ENCODE measurements at regions not wholly inside any gene's neighbourhood (a gene's known extent, or its start where the extent isn't known, plus 50 kb on each side); places are given as distances from the start of the nearest gene placed in this dataset.

DNA sequence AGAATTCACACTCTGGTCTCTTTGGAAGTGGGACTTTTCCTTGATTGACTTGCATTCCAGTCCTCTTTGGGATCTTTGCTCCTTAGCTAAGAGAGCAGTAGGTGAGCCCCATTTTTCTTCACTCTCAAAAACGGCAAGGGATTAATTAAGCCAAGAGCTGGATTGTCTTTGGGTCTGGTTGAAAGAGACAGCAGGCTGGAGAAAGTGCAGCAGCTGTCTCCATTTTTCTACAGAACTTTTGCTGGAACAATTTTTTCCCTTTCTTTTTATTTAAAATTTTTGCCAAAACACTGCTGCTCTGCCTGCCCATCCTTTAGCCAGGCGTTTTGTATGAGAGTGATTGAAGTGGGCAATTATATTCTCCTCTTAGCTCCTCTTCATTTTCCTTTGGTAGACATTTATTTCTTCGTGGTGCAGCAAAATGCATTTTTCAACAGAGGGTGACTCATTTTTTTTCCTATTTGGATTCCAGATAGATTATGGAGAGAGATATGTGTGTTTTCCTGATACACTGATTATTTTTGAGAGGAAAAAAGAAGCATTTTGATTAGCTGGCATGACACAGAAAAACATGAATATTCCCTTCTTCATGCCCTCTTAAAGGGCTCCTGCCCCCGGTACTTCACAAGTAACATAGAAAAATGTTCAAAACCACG, 371.2 kb upstream of the NBEA start:
- DNase-seq (ENCODE audit: low read depth) = no peak
- no peak overlapping the region for H3K4me3 ChIP-seq (ENCODE audit: control insufficient read depth, low read depth, low read length)
- TF ChIP-seq, protein P1, sequence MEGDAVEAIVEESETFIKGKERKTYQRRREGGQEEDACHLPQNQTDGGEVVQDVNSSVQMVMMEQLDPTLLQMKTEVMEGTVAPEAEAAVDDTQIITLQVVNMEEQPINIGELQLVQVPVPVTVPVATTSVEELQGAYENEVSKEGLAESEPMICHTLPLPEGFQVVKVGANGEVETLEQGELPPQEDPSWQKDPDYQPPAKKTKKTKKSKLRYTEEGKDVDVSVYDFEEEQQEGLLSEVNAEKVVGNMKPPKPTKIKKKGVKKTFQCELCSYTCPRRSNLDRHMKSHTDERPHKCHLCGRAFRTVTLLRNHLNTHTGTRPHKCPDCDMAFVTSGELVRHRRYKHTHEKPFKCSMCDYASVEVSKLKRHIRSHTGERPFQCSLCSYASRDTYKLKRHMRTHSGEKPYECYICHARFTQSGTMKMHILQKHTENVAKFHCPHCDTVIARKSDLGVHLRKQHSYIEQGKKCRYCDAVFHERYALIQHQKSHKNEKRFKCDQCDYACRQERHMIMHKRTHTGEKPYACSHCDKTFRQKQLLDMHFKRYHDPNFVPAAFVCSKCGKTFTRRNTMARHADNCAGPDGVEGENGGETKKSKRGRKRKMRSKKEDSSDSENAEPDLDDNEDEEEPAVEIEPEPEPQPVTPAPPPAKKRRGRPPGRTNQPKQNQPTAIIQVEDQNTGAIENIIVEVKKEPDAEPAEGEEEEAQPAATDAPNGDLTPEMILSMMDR (conservative IDR thresholded peaks at IDR 0.05; ENCODE audit: control insufficient read depth, insufficient read depth, low read depth, low read length) = no peak

DNA sequence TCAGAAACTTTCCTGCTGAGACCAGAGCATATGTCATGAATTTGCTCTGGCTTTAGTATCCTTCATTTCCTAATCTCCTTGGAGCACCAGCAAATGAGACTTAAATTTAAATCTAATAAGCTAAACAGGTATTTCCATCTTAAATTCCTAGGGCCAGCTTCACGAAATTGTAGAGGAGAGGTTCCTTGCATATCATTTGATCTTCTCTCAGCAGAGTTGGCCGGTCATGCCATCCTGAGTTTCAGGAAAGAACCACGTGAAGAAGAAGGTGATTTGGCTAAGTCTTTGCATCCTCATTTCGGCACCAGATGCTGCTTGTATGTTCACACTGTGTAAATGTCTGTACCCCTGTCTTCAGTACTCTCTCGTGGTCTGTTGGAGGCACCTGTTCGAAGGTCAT, 370.4 kb upstream of the NBEA start:
- no peak for DNase-seq (ENCODE audit: low read depth)
- TF ChIP-seq, protein P1 (conservative IDR thresholded peaks at IDR 0.05; ENCODE audit: control insufficient read depth, insufficient read depth, low read depth, low read length) = no peak

DNA sequence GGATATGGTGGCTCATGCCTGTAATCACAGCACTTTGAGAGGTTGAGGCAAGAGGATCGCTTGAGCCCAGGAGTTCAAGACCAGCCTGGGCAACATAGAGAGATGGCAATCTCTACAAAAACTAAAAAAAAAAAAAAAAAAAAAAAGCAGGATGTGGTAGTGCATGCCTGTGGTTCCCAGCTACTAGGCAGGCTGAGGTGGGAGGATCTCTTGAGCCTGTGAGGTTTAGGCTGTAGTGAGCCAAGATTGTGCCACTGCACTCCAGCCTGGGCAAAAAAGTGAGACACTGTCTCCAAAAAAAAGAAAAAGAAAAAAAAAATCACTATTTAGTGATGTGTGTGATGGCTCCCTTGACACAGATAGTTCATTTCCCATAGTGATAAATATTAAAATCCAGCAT, 365.0 kb upstream of the NBEA start:
- TF ChIP-seq, protein P1 (conservative IDR thresholded peaks at IDR 0.05; ENCODE audit: control insufficient read depth, insufficient read depth, low read depth, low read length) = no peak
- DNase-seq (ENCODE audit: low read depth) = no peak
- H3K4me3 ChIP-seq (ENCODE audit: control insufficient read depth, low read depth, low read length) = no peak overlapping the region

More for the DNA sequence above, 370.4 kb upstream of the NBEA start:
- no peak overlapping the region for H3K4me3 ChIP-seq (ENCODE audit: control insufficient read depth, low read depth, low read length)

DNA sequence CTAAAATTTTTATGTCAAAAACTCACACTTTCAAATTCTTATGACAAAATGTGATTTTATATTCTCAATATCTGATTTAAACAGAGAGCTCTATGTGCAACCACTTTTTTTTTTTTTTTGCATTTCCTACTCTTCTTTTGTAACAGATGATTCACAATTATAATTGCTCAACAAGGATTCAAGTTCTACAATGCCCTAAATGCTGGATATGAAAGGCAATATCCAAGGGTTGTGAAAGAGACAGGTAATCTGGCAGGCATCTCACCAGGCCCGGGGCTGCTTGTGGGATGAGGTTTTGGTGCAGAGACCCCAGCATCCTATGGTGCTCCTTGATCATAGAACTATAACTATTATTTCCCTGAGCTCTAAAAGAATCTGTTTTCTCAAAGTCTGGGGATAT, 363.6 kb upstream of the NBEA start:
- DNase-seq (ENCODE audit: low read depth) = peak; percentile 4
- TF ChIP-seq, protein P1 (conservative IDR thresholded peaks at IDR 0.05; ENCODE audit: control insufficient read depth, insufficient read depth, low read depth, low read length) = no peak
- no peak overlapping the region for H3K4me3 ChIP-seq (ENCODE audit: control insufficient read depth, low read depth, low read length)

DNA sequence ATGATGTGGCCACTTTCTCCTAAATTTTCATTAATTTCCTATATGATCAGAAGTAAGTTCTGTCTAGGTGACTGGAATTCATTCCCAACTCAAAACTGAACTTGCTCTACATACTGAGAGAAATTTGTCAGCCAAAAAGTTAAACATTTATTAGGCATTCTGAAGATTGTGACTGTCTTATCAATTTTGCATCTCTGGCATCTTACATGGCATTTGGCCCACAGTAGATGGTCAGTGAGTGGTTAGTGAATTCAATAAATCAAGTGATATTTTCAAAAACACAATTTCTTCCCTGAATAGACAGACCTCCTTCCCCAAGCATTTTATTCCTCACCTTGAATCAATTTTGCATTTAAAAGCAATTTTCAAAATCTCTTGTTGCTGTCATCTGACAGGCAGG, 363.2 kb upstream of the NBEA start:
- TF ChIP-seq, protein P1 (conservative IDR thresholded peaks at IDR 0.05; ENCODE audit: control insufficient read depth, insufficient read depth, low read depth, low read length) = no peak

DNA sequence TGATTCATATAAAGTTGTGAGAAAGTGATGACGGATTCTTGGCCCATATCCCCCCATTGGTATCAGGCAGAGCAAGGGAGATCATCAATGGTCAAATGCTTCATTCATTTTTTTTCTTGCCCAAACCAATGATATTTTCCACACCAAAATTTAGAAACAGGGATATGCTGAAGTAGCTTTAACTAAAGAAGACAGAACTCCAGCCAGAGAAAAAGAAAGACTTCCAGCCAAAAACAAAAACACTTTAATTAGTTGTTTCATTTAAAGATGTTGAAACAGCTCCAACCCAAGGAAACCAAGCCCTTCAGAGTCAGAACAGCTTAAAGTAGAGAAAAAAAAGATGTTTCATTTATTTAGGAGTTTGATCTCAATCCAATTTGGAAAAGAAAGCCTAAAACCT, 358.9 kb upstream of the NBEA start:
- H3K4me3 ChIP-seq (ENCODE audit: control insufficient read depth, low read depth, low read length) = no peak overlapping the region
- no peak for DNase-seq (ENCODE audit: low read depth)
- TF ChIP-seq, protein P1 (conservative IDR thresholded peaks at IDR 0.05; ENCODE audit: control insufficient read depth, insufficient read depth, low read depth, low read length) = no peak

More for the DNA sequence above, 363.2 kb upstream of the NBEA start:
- no peak for DNase-seq (ENCODE audit: low read depth)
- H3K4me3 ChIP-seq (ENCODE audit: control insufficient read depth, low read depth, low read length) = no peak overlapping the region

DNA sequence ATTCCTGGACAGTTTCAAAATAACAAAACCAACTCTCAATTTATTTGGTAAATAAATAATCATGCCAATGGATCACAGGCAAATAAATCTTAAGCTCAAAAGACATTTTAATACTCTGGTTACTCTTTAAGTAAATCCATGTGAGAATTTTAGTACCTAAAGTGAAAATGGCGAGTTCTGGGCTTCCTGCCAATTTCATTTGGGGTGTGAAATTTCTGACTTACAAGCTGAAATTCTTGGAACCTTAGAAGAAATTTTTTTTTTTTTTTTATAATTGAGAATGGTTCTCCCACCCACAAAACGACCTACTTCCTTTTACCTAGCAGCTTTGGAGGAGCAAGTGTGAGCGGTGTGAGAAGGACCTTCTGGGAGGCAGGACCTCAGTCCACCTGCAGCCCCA, 354.5 kb upstream of the NBEA start:
- no peak overlapping the region for H3K4me3 ChIP-seq (ENCODE audit: control insufficient read depth, low read depth, low read length)
- TF ChIP-seq, protein P1 (conservative IDR thresholded peaks at IDR 0.05; ENCODE audit: control insufficient read depth, insufficient read depth, low read depth, low read length) = no peak
- no peak for DNase-seq (ENCODE audit: low read depth)
